ENCODE measurements at regions not wholly inside any gene's neighbourhood (a gene's known extent, or its start where the extent isn't known, plus 50 kb on each side); places are given as distances from the start of the nearest gene placed in this dataset.

- Histone ChIP-seq H3K36me3 (no peaks in the 10 kb centered on the region), H3K9me3 (no peaks in the 10 kb centered on the region), H3K4me3 (no peak overlapping the region), H3K4me1 (no peaks in the 10 kb centered on the region), H3K27me3 (no peaks in the 10 kb centered on the region), H3K27ac (no peak overlapping the region)
- intact Hi-C loops (cut with DNase I) = no loop called here
- no peak for TF ChIP-seq CTCF (IDR thresholded peaks at IDR 0.05)
- no peak for TF ChIP-seq POLR2A (IDR thresholded peaks at IDR 0.05)
- TF ChIP-seq POLR2AphosphoS5 (IDR thresholded peaks at IDR 0.05; ENCODE audit: insufficient read depth in 1 of 2, low read depth in 1 of 2) = no peak
- DNase-seq (ENCODE audit: extremely low spot score in 2 of 2) = no peak
Measured at GRCh38 chr5:8897316-8897715, 648.6 kb downstream of the SEMA5A start.

GRCh38 chr5:8905021-8905420 lies 640.9 kb downstream of the SEMA5A start:
- Histone ChIP-seq H3K36me3 (no peaks in the 10 kb centered on the region), H3K27me3 (no peaks in the 10 kb centered on the region), H3K4me3 (no peak overlapping the region), H3K27ac (no peak overlapping the region), H3K4me1 (no peaks in the 10 kb centered on the region), H3K9me3 (no peaks in the 10 kb centered on the region)
- intact Hi-C loops (cut with DNase I) = no loop called here
- no peak for DNase-seq (ENCODE audit: extremely low spot score in 2 of 2)
- TF ChIP-seq POLR2A (IDR thresholded peaks at IDR 0.05) = no peak
- TF ChIP-seq CTCF (IDR thresholded peaks at IDR 0.05) = no peak
- TF ChIP-seq POLR2AphosphoS5 (IDR thresholded peaks at IDR 0.05; ENCODE audit: insufficient read depth in 1 of 2, low read depth in 1 of 2) = no peak

- no peak for DNase-seq (ENCODE audit: extremely low spot score in 2 of 2)
- Histone ChIP-seq H3K4me3 (no peak overlapping the region), H3K36me3 (no peaks in the 10 kb centered on the region), H3K4me1 (no peaks in the 10 kb centered on the region), H3K27me3 (no peaks in the 10 kb centered on the region), H3K27ac (no peak overlapping the region), H3K9me3 (no peaks in the 10 kb centered on the region)
- TF ChIP-seq POLR2AphosphoS5 (IDR thresholded peaks at IDR 0.05; ENCODE audit: insufficient read depth in 1 of 2, low read depth in 1 of 2) (no peak), POLR2A (IDR thresholded peaks at IDR 0.05) (no peak), CTCF (IDR thresholded peaks at IDR 0.05) (no peak)
- intact Hi-C loops (cut with DNase I) = no loop called here
Measured at GRCh38 chr5:8906303-8906967, 639.4 kb downstream of the SEMA5A start.

- no peak for TF ChIP-seq POLR2A (IDR thresholded peaks at IDR 0.05)
- TF ChIP-seq POLR2AphosphoS5 (IDR thresholded peaks at IDR 0.05; ENCODE audit: insufficient read depth in 1 of 2, low read depth in 1 of 2) = no peak
- no peak for TF ChIP-seq CTCF (IDR thresholded peaks at IDR 0.05)
- DNase-seq (ENCODE audit: extremely low spot score in 2 of 2) = no peak
- H3K9me3 ChIP-seq = no peaks in the 10 kb centered on the region
Measured at GRCh38 chr5:8907168-8907868, 638.6 kb downstream of the SEMA5A start.

GRCh38 chr5:8908055-8908683 lies 637.7 kb downstream of the SEMA5A start:
- Histone ChIP-seq H3K4me1 (no peaks in the 10 kb centered on the region), H3K9me3 (no peaks in the 10 kb centered on the region), H3K27me3 (no peaks in the 10 kb centered on the region), H3K4me3 (no peak overlapping the region), H3K36me3 (no peaks in the 10 kb centered on the region), H3K27ac (no peak overlapping the region)
- intact Hi-C loops (cut with DNase I) = no loop called here
- DNase-seq (ENCODE audit: extremely low spot score in 2 of 2) = no peak
- TF ChIP-seq CTCF (IDR thresholded peaks at IDR 0.05) = no peak
- TF ChIP-seq POLR2AphosphoS5 (IDR thresholded peaks at IDR 0.05; ENCODE audit: insufficient read depth in 1 of 2, low read depth in 1 of 2) = no peak
- TF ChIP-seq POLR2A (IDR thresholded peaks at IDR 0.05) = no peak

More at GRCh38 chr5:8907168-8907868, 638.6 kb downstream of the SEMA5A start:
- intact Hi-C loops (cut with DNase I) = no loop called here
- no peaks in the 10 kb centered on the region for H3K4me1 ChIP-seq
- H3K27me3 ChIP-seq = no peaks in the 10 kb centered on the region
- no peak overlapping the region for H3K27ac ChIP-seq
- no peak overlapping the region for H3K4me3 ChIP-seq
- H3K36me3 ChIP-seq = no peaks in the 10 kb centered on the region
